ENCODE measurements at regions not wholly inside any gene's neighbourhood (a gene's known extent, or its start where the extent isn't known, plus 50 kb on each side); places are given as distances from the start of the nearest gene placed in this dataset.
"Not testable (repeated sequence)": the region's sequence is repeated elsewhere in the genome, so short reads cannot be mapped to it uniquely, and the experiment has no call there.

GRCh38 chr22:48299124-48299523 lies 1528.5 kb downstream of the BRD1 start:
- DNase-seq (ENCODE audit: low spot score), result no peak
- TF ChIP-seq, protein P1, sequence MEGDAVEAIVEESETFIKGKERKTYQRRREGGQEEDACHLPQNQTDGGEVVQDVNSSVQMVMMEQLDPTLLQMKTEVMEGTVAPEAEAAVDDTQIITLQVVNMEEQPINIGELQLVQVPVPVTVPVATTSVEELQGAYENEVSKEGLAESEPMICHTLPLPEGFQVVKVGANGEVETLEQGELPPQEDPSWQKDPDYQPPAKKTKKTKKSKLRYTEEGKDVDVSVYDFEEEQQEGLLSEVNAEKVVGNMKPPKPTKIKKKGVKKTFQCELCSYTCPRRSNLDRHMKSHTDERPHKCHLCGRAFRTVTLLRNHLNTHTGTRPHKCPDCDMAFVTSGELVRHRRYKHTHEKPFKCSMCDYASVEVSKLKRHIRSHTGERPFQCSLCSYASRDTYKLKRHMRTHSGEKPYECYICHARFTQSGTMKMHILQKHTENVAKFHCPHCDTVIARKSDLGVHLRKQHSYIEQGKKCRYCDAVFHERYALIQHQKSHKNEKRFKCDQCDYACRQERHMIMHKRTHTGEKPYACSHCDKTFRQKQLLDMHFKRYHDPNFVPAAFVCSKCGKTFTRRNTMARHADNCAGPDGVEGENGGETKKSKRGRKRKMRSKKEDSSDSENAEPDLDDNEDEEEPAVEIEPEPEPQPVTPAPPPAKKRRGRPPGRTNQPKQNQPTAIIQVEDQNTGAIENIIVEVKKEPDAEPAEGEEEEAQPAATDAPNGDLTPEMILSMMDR (IDR thresholded peaks at IDR 0.05; ENCODE audit: extremely low read depth, missing control alignments), result no peak

DNA sequence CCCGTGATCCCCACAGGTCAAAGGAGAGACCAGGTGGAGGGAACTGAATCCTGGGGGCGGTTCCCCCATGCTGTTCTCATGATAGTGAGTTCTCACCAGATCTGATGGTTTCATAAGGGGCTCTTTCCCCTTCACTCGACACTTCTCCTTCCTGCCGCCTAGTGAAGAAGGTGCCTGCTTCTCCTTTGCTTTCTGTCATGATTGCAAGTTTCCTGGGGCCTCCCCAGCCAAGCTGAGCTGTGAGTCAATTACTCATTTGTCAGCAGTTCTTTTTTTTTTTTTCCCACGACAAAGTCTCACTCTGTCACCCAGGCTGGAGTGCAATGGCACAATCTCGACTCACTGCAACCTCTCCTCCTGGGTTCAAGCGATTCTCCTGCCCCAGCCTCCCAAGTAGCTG lies 1530.4 kb downstream of the BRD1 start:
- no peak for DNase-seq (ENCODE audit: low spot score)
- TF ChIP-seq, protein P1 (IDR thresholded peaks at IDR 0.05; ENCODE audit: extremely low read depth, missing control alignments), result no peak

DNA sequence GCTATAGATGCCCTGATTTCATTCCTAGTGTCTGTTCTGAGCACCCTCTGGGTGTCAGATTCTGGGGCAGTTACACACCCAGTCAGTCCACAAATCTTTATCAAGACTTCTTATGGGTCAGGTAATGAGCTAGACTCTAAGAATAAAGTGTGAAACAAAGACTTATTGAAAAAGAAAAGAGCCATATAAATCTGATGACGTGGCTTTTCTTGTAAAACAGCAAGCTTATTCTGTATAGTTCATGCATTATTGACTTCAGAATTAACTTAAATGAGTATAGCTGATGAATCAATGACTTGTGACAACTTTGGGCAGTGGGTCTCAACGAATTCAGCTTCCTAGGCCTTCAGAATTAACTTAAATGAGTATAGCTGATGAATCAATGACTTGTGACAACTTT lies 1527.5 kb downstream of the TBC1D22A start:
- not testable (repeated sequence) for DNase-seq (ENCODE audit: low spot score)

GRCh38 chr22:48288376-48288940 lies 1526.0 kb downstream of the TBC1D22A start:
- TF ChIP-seq, protein P1 (IDR thresholded peaks at IDR 0.05; ENCODE audit: extremely low read depth, missing control alignments), result no peak
- DNase-seq (ENCODE audit: low spot score), result no peak

DNA sequence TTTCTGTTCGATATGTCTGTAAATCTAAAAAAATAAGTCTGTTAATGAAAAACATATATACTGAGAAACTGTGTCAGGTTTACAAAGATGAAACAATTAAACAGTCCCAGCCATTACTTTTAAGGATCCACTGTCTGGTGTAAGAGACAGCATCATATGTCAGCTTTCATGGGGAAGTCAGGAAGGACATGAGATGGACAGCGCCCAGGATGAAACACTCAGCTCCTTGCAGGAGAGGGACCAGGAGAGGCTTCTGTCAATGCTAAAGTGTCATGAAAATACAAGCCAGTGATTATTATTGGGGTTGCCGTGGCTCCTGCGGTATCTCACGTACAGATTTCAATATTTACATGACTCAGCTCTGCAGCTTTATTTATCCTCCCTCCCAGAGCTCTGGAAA lies 1524.6 kb downstream of the TBC1D22A start:
- TF ChIP-seq, protein P1 (IDR thresholded peaks at IDR 0.05; ENCODE audit: extremely low read depth, missing control alignments), result no peak
- no peak for DNase-seq (ENCODE audit: low spot score)

- TF ChIP-seq, protein P1 (IDR thresholded peaks at IDR 0.05; ENCODE audit: extremely low read depth, missing control alignments), result no peak
- no peak for DNase-seq (ENCODE audit: low spot score)
These were observed 1522.2 kb downstream of the TBC1D22A start for GRCh38 chr22:48284671-48285070.

- TF ChIP-seq, protein P1 (IDR thresholded peaks at IDR 0.05; ENCODE audit: extremely low read depth, missing control alignments), result no peak
- no peak for DNase-seq (ENCODE audit: low spot score)
These were observed 1520.4 kb downstream of the TBC1D22A start for GRCh38 chr22:48282804-48283203.

DNA sequence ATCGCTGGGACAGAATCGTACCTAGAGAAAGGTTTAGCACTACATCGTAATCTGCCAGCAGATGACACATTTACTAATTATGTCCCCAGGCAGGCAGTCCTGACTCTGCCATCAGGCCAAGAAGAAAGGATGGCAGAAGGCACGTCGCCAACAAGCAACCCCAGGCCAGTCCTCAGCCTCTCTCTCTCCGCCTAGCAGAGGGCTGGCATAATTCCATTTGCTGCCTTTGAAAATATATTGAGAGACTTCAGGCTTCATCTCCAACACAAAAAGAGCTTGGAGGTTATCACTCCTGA lies 1517.0 kb downstream of the TBC1D22A start:
- DNase-seq (ENCODE audit: low spot score), result no peak
- TF ChIP-seq, protein P1 (IDR thresholded peaks at IDR 0.05; ENCODE audit: extremely low read depth, missing control alignments), result no peak

Data from GM20000 (cell line).